Liver (tissue), 8 donors: ENCODE measurements at regions not wholly inside any gene's neighbourhood (a gene's known extent, or its start where the extent isn't known, plus 50 kb on each side); places are given as distances from the start of the nearest gene placed in this dataset.

Experiments used
- DNase-seq: peaks from one replicate; pipeline ENCODE4 v3.0.0-alpha.2; 2017; ENCODE audit warnings: low spot score
- H3K27ac ChIP-seq, 2 donors: one replicate each; pipeline ENCODE4 v1.7.0; 2013; ENCODE audit warnings: inconsistent platforms in 2 of 2, low read length in 2 of 2, control low read depth in 1 of 2, low read depth in 1 of 2, mild to moderate bottlenecking in 1 of 2
- H3K27me3 ChIP-seq, 4 donors: one replicate each; pipeline versions ENCODE4 v1.6.1 to v1.7.0; 2013; ENCODE audit warnings: low read length in 3 of 4, inconsistent platforms in 1 of 4, mild to moderate bottlenecking in 1 of 4, moderate library complexity in 1 of 4; ENCODE audit not compliant: control insufficient read depth in 4 of 4, insufficient read depth in 4 of 4
- H3K36me3 ChIP-seq, 4 donors: one replicate each; pipeline versions ENCODE4 v1.6.1 to v1.7.0; 2013; ENCODE audit warnings: low read length in 3 of 4, mild to moderate bottlenecking in 3 of 4, low read depth in 1 of 4, moderate library complexity in 1 of 4; ENCODE audit not compliant: control insufficient read depth in 4 of 4, insufficient read depth in 3 of 4
- H3K4me1 ChIP-seq, 4 donors: one replicate each; pipeline versions ENCODE4 v1.6.1 to v1.7.0; 2013; ENCODE audit warnings: low read length in 3 of 4, mild to moderate bottlenecking in 3 of 4, moderate library complexity in 1 of 4; ENCODE audit not compliant: control insufficient read depth in 4 of 4, insufficient read depth in 4 of 4
- H3K4me3 ChIP-seq, 3 donors: one replicate each; pipeline versions ENCODE4 v1.6.1 to v1.7.0; 2013; ENCODE audit warnings: low read length in 3 of 3, control low read depth in 1 of 3, low read depth in 1 of 3, mild to moderate bottlenecking in 1 of 3
- H3K9ac ChIP-seq, 2 donors: one replicate each; pipeline ENCODE4 v1.7.0; 2013; ENCODE audit warnings: low read length in 2 of 2, mild to moderate bottlenecking in 2 of 2, moderate library complexity in 2 of 2, control low read depth in 1 of 2, low read depth in 1 of 2
- H3K9me3 ChIP-seq, 4 donors: one replicate each; pipeline versions ENCODE4 v1.6.1 to v1.7.0; 2013; ENCODE audit warnings: low read length in 3 of 4; ENCODE audit not compliant: control insufficient read depth in 4 of 4
- CTCF ChIP-seq: fragments of 150-350 bp; IDR thresholded peaks from 2 replicates; pipeline ENCODE4 v1.5.1; 2017; ENCODE audit warnings: improper control_type of control experiment, low read depth, low read length; ENCODE audit not compliant: missing input control
- EGR1 ChIP-seq, 2 donors: IDR thresholded peaks; 2 replicates each; pipeline ENCODE4 v1.6.1; 2016 to 2018; ENCODE audit warnings: antibody characterized with exemption in 2 of 2, low read depth in 2 of 2
- FOXA1 ChIP-seq: IDR thresholded peaks from 2 replicates; pipeline ENCODE4 v1.6.1; 2016; ENCODE audit warnings: antibody characterized with exemption
- FOXA2 ChIP-seq: IDR thresholded peaks from 2 replicates; pipeline ENCODE4 v1.6.1; 2016; ENCODE audit warnings: antibody characterized with exemption
- HNF4A ChIP-seq, 2 donors: conservative IDR thresholded peaks; 2 replicates each; pipeline ENCODE4 v1.6.1; 2016; ENCODE audit warnings: antibody characterized with exemption in 2 of 2, mild to moderate bottlenecking in 2 of 2
- MAX ChIP-seq: IDR thresholded peaks from 2 replicates; pipeline ENCODE4 v1.6.1; 2016; ENCODE audit warnings: antibody characterized with exemption
- NR2F2 ChIP-seq: IDR thresholded peaks from 2 replicates; pipeline ENCODE4 v1.6.1; 2016; ENCODE audit warnings: antibody characterized with exemption
- RAD21 ChIP-seq, 2 donors: IDR thresholded peaks; 2 replicates each; pipeline ENCODE4 v1.6.1; 2016; ENCODE audit warnings: antibody characterized with exemption in 2 of 2, mild to moderate bottlenecking in 2 of 2
- REST ChIP-seq: IDR thresholded peaks from 2 replicates; pipeline ENCODE4 v1.6.1; 2016; ENCODE audit warnings: antibody characterized with exemption, mild to moderate bottlenecking
- TAF1 ChIP-seq: conservative IDR thresholded peaks from 2 replicates; pipeline ENCODE4 v1.6.1; 2016; ENCODE audit warnings: antibody characterized with exemption, mild to moderate bottlenecking
- YY1 ChIP-seq: IDR thresholded peaks from 2 replicates; pipeline ENCODE4 v1.6.1; 2016; ENCODE audit warnings: antibody characterized with exemption, mild to moderate bottlenecking
- ZBTB33 ChIP-seq: IDR thresholded peaks from 2 replicates; pipeline ENCODE4 v1.6.1; 2016; ENCODE audit warnings: antibody characterized with exemption
- WGBS: extraction: QIAGEN DNeasy Blood & Tissue Kit; methylation state at CpG from one replicate; pipeline ENCODE4 v1.1.7; 2013; 5-methylcytosine and 5-hydroxymethylcytosine counted together
- TF ChIP-seq, protein P1 (sequence below): IDR thresholded peaks from 2 replicates; pipeline ENCODE4 v1.6.1; 2016; ENCODE audit warnings: antibody characterized with exemption
- donor health status: healthy.
- donor health status: healthy.
- donor health status: healthy.
- donor health status: healthy.
- donor health status: healthy.

DNA sequence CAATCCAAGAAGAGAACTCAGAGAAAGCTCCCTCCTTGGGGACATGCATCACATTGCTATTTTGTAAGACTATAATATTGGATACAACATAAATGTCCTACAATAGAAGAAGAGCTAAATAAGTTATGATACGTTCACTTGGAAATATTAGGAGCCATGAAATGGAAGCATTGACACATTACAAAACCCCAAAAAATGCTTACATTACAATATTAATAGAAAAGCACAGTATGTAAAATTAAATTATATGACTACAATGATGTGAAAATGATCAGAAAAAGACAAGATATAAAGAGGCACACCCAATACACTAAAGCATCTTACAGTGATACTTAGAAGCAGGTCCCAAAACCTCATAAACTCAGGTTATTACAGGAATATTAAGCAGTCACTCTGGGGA is 694.1 kb downstream of the TOX3 start:
- TF ChIP-seq HNF4A (conservative IDR thresholded peaks at IDR 0.05) = no peak
- no peak for TF ChIP-seq NR2F2
- no peak for TF ChIP-seq REST
- no peak for TF ChIP-seq RAD21 (IDR thresholded peaks at IDR 0.05)
- TF ChIP-seq YY1 = no peak
- no peak for TF ChIP-seq ZBTB33
- no peak for TF ChIP-seq MAX
- no peak for TF ChIP-seq CTCF
- no peak for TF ChIP-seq TAF1
- no peaks in the 10 kb centered on the region for H3K36me3 ChIP-seq
- H3K27ac ChIP-seq = no peak overlapping the region
- H3K4me3 ChIP-seq = no peak overlapping the region
- H3K27me3 ChIP-seq = no peaks in the 10 kb centered on the region
- no peak overlapping the region for H3K9ac ChIP-seq
- H3K9me3 ChIP-seq = no peaks in the 10 kb centered on the region
- WGBS = 82% methylated on average over 1 of the region's 1 CpG
- H3K4me1 ChIP-seq = no peaks in the 10 kb centered on the region
- DNase-seq = no peak

DNA sequence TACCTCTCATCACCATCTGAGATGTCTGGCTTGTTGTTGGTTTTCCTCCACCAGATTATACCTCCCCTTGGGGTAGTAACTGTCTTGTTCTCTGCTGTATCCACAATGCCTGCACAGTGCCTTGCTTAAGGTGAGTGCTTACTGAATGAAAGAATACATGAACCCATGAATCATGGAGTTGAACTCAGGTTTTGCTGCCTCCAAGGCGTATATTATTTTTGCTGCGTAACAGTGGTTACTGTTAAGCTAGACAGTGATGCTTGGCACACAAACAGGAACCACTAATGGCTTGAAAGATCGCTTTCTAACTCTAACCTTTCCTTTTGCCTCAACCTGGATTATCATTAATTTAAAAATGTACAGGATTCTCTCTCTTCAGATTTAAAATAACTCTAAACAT is 695.8 kb downstream of the TOX3 start:
- WGBS = 91% methylated on average over 3 of the region's 3 CpGs
- no peak for DNase-seq
- no peaks in the 10 kb centered on the region for H3K9me3 ChIP-seq
- no peak overlapping the region for H3K4me3 ChIP-seq
- H3K4me1 ChIP-seq = no peaks in the 10 kb centered on the region
- H3K27ac ChIP-seq = no peak overlapping the region
- no peaks in the 10 kb centered on the region for H3K27me3 ChIP-seq
- no peaks in the 10 kb centered on the region for H3K36me3 ChIP-seq
- TF ChIP-seq ZBTB33 (no peak), FOXA2 (no peak), CTCF (no peak), EGR1 (IDR thresholded peaks at IDR 0.05; ENCODE audit: low read depth in 2 of 2) (no peak), FOXA1 (no peak)
- TF ChIP-seq, protein P1, sequence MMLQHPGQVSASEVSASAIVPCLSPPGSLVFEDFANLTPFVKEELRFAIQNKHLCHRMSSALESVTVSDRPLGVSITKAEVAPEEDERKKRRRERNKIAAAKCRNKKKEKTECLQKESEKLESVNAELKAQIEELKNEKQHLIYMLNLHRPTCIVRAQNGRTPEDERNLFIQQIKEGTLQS = no peak
- no peak overlapping the region for H3K9ac ChIP-seq
